Endothelial cell (in vitro differentiated cells): ENCODE measurements at regions not wholly inside any gene's neighbourhood (a gene's known extent, or its start where the extent isn't known, plus 50 kb on each side); places are given as distances from the start of the nearest gene placed in this dataset.
"Not testable (repeated sequence)": the region's sequence is repeated elsewhere in the genome, so short reads cannot be mapped to it uniquely, and the experiment has no call there.

ENCODE experiments used
- DNase-seq: peaks from one replicate; pipeline ENCODE4 v3.0.0; 2021; ENCODE audit warnings: low spot score
- H3K27ac Mint-ChIP-seq: one replicate; pipeline ENCODE4 v1.8.0; 2021; ENCODE audit warnings: mixed read lengths, inconsistent platforms; ENCODE audit not compliant: unreplicated experiment
- H3K27me3 Mint-ChIP-seq: one replicate; pipeline ENCODE4 v1.8.0; 2021; ENCODE audit warnings: mild to moderate bottlenecking, moderate library complexity, mixed read lengths, inconsistent platforms; ENCODE audit not compliant: unreplicated experiment
- H3K36me3 Mint-ChIP-seq: one replicate; pipeline ENCODE4 v1.8.0; 2021; ENCODE audit warnings: mild to moderate bottlenecking, low read depth, mixed read lengths, inconsistent platforms; ENCODE audit not compliant: unreplicated experiment
- H3K4me1 Mint-ChIP-seq: one replicate; pipeline ENCODE4 v1.8.0; 2021; ENCODE audit warnings: mild to moderate bottlenecking, mixed read lengths, inconsistent platforms; ENCODE audit not compliant: unreplicated experiment
- H3K4me3 Mint-ChIP-seq: one replicate; pipeline ENCODE4 v1.8.0; 2021; ENCODE audit warnings: mild to moderate bottlenecking, mixed read lengths, inconsistent platforms; ENCODE audit not compliant: unreplicated experiment
- H3K9me3 Mint-ChIP-seq: one replicate; pipeline ENCODE4 v1.8.0; 2021; ENCODE audit warnings: mixed read lengths, inconsistent platforms; ENCODE audit not compliant: unreplicated experiment
- TF ChIP-seq, protein P1 (sequence below): fragments of 200-600 bp; sonication (generic); IDR thresholded peaks from one replicate; pipeline ENCODE4 v1.5.0; 2021; ENCODE audit warnings: antibody characterized with exemption; ENCODE audit not compliant: unreplicated experiment

DNA sequence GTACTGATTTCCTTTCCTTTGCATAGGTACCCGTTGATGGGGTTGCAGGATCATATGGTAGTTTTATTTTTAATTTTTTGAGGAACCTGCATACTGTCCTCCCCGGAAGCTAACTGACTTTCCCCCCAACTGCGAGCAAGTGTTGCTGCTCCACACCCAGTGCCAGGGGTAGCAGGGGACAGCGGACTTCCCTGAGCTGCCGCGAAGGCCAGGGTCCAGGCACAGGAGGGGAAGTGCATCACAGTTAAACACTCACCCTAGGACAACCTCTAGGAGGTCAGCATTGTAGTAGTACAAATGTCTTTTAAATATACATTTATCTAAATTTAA is 201.7 kb downstream of the NPIPB11 start:
- DNase-seq, result no peak
- H3K27me3 Mint-ChIP-seq, result peaks cover 1% of the 10 kb centered on the region
- no peaks in the 10 kb centered on the region for H3K4me1 Mint-ChIP-seq
- no peak overlapping the region for H3K4me3 Mint-ChIP-seq
- H3K27ac Mint-ChIP-seq, result no peak overlapping the region
- TF ChIP-seq, protein P1, sequence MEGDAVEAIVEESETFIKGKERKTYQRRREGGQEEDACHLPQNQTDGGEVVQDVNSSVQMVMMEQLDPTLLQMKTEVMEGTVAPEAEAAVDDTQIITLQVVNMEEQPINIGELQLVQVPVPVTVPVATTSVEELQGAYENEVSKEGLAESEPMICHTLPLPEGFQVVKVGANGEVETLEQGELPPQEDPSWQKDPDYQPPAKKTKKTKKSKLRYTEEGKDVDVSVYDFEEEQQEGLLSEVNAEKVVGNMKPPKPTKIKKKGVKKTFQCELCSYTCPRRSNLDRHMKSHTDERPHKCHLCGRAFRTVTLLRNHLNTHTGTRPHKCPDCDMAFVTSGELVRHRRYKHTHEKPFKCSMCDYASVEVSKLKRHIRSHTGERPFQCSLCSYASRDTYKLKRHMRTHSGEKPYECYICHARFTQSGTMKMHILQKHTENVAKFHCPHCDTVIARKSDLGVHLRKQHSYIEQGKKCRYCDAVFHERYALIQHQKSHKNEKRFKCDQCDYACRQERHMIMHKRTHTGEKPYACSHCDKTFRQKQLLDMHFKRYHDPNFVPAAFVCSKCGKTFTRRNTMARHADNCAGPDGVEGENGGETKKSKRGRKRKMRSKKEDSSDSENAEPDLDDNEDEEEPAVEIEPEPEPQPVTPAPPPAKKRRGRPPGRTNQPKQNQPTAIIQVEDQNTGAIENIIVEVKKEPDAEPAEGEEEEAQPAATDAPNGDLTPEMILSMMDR, result no peak
- H3K36me3 Mint-ChIP-seq, result no peaks in the 10 kb centered on the region
- no peaks in the 10 kb centered on the region for H3K9me3 Mint-ChIP-seq

DNA sequence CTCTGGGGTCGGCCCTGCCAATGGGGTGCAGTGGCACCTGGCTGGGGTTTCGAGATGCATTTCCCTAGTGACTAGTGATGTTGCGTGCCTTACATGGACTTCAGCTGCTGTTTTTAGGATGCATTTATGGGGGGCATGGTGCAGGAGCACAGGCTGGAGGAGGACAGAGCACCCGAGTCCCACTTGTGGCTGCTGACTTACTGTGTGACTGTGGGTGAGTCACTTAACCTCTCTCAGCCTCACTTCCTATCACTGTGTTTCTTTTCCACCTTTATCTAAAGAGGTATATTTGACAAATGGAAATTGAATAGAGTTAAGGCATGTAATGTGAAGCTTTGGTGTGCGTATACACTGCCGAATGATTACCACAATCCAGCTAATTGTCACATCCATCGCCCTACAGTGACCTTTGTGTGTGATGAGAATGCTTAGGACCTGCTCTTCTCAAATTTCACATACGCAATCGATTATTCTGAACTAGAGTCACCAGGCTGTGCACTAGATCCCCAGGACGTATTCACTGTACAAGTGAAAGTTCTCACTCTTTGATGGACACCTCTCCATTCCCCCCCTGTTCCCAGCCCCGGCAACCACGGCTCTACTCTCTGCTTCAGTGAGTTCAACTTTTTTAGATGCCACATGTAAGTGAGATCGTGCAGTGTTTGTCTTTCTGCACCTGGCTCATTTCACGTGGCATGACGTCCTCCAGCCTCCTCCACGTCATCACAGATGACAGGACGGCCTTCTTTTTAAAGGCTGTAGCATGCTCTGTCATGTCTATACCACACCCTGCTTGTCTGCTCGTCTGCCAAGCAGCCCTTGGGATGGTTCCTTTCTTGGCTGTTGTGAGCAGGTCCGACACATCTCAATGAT is 202.3 kb downstream of the NPIPB11 start:
- H3K27me3 Mint-ChIP-seq, H3K27ac Mint-ChIP-seq, H3K4me1 Mint-ChIP-seq, H3K36me3 Mint-ChIP-seq, H3K4me3 Mint-ChIP-seq, H3K9me3 Mint-ChIP-seq, DNase-seq: not testable (repeated sequence)

DNA sequence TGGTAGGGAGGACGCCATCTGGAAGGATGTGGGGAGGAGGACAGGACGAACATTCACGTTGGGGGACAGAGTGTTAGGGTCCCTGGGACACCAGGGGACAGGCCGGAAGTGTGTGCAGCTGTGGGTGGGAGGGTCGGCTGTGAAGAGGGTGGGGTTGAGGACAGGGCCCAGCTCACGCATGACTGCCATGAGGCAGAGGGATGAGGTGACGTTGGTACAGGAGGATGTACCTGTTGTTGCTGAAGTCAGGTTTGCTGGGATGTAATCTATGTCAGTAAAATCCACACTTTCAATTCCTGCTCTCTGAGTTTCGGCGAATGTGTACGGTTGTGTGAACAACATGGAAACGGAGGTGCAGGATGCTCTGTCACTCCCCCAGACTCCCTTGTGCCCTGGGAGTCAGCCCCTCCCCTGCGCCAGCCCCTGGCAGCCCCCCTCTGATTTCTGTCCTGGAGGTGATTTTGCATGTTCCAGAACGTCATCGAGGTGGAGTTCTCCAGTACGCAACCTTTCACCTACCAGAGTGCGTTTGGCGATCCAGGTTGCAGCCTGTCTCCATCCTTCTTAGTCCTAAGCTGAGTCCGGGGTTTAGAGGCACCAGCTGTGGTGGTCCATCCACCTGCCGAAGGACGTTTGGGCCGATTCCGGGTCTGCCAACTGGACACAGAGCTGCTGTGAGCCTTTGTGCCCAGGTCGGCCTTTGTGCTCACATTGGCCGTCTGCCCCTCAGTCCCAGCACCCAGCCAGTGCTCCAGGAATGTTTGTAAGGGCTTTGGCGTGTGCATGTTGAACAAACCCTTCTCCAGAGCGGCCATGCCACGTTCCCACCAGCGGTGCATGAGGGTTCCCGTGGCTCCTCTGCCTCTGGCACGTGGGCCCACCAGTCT is 203.2 kb downstream of the NPIPB11 start:
- not testable (repeated sequence) for H3K36me3 Mint-ChIP-seq, H3K9me3 Mint-ChIP-seq, H3K4me3 Mint-ChIP-seq, H3K27ac Mint-ChIP-seq, DNase-seq, H3K4me1 Mint-ChIP-seq, H3K27me3 Mint-ChIP-seq

DNA sequence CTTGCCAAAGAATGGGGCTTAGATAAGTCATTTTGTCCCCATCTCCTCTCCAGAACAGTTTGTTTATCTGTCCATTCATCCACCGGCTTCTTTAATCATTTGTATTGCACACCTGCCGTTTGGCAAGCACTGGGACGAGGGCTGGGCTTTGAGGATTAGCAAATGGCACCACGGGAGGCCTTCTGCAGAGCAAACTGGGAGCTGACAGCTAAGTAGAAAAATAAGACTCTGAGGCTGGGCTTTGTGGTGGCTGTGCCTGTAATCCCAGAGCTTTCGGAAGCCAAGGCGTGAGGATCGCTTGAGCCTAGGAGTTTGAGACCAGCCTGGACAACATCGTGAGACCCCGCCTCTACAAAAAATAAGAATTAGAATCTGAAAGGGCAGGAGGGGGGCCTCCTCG is 203.9 kb downstream of the NPIPB11 start:
- H3K4me3 Mint-ChIP-seq, H3K36me3 Mint-ChIP-seq, H3K27ac Mint-ChIP-seq, H3K4me1 Mint-ChIP-seq, DNase-seq, H3K9me3 Mint-ChIP-seq, H3K27me3 Mint-ChIP-seq: not testable (repeated sequence)

DNA sequence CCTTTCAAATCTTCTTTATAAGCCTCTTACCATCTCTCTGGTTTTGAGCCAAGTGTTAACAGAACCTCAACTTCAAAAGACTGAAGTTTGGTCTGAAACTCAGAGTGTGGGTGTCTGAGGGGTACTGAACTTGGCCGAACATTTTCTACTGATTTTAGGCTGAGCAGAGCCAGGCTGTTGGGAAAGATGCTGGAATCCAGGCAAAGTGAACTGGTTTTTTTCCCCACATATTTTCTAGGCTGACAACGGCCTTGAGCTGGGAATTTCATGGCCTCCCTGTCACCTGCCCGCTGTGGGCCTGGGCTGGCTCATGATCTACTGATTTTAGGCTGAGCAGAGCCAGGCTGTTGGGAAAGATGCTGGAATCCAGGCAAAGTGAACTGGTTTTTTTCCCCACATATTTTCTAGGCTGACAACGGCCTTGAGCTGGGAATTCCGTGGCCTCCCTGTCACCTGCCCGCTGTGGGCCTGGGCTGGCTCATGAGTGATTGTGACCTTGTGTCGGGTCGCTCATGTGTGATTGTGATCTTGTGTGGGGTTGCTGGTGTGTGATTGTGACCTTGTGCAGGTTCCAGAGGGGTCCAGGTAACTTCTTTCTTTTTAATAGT is 204.4 kb downstream of the NPIPB11 start:
- H3K4me3 Mint-ChIP-seq, H3K27ac Mint-ChIP-seq, DNase-seq, H3K9me3 Mint-ChIP-seq, H3K4me1 Mint-ChIP-seq, H3K36me3 Mint-ChIP-seq, H3K27me3 Mint-ChIP-seq: not testable (repeated sequence)

DNA sequence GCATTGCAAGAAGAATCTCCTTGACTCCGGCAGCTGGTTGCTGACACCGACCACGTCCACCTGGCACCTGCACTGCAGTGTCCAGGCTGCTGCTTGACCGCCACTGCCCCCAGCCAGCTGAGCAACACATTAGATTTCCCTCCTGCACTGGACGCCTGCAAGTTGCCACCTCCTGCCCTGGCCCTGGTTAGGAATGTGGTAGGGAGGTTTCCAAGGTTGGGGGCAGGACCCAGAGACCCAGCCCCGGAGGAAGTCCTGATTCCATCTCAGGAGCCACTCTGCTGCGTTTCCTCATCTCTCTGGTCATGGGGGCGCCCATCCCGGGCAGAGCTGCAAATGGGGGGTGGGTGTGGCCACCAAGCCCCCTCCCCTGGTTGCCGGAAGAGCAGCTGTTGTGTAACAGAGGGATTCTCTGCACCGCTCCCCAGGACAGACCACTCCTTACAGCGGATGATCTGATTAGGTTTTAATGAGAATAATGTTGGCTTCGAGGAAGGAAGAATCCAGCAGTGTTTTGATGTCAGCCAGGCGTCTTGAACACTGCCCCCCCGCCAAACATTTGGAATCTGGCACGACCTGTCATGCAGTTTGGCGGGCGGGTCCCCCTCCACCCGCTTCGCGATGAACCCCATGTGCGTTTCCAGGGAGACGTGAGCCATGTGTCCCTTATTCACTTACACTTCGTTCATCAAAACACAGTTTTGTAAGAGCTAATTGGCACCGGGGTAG is 205.1 kb downstream of the NPIPB11 start:
- not testable (repeated sequence) for H3K4me3 Mint-ChIP-seq, H3K27ac Mint-ChIP-seq, H3K4me1 Mint-ChIP-seq, DNase-seq, H3K9me3 Mint-ChIP-seq, H3K36me3 Mint-ChIP-seq, H3K27me3 Mint-ChIP-seq

DNA sequence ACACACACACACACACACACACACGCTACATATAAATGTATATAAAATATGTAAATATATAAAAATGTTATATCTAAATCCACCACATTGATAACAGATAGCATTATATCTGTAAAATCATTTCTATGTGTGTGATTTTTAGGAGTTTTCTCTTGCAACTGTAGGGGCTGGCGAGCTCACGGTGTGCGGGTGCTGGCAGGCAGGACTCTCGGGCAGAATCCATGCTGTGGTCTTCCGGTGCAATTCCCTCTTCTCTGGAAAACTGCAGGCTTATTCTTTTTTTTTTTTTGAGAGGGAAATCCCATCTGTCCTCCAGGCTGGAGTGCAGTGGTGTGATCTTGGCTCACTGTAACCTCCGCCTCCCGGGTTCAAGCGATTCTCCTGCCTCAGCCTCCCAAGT is 205.8 kb downstream of the NPIPB11 start:
- H3K9me3 Mint-ChIP-seq, H3K27me3 Mint-ChIP-seq, H3K4me1 Mint-ChIP-seq, H3K36me3 Mint-ChIP-seq, DNase-seq, H3K27ac Mint-ChIP-seq, H3K4me3 Mint-ChIP-seq: not testable (repeated sequence)

DNA sequence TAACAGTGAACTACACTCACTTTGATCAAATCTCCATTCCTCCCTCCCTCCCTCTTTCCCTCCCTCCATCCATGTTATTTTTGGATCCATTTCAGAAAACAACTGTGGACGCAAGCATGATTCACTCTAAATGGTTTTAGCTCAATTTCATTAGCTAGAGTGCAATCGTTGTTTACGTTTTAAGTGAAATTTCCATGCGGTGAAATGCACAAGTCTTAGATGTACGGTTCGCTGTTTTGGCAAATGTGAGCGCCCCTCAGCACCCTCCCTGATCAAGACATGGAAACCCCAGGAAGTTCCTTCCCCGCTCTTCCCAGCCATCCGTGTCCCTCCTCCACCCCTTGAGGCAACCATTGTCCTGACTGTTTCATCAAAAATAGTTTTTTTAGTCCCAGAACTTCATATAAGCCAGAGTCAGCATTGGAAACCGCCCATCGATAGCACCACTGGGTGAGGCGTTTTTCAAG is 206.3 kb downstream of the NPIPB11 start:
- not testable (repeated sequence) for H3K36me3 Mint-ChIP-seq, H3K9me3 Mint-ChIP-seq, H3K27me3 Mint-ChIP-seq, DNase-seq, H3K4me1 Mint-ChIP-seq, H3K27ac Mint-ChIP-seq, H3K4me3 Mint-ChIP-seq

DNA sequence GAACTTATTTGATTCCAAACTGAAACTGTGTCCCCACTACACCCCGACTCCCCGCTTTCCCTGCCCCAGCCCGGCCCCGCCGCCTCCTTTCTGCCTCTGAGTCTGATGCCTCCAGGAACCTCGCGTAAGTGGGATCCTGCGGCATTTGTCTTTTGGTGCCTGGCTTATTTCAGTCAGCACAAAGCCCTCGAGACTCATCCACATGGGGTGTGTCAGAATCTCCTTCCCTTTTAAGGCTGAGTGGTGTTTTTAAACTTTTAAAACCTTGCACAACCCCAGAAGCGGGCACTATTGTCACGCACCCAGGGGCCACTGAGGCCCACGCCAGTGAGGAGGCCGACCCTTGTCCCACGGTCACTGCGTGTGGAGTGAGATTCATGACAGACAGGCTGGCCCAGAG is 206.9 kb downstream of the NPIPB11 start:
- H3K9me3 Mint-ChIP-seq, H3K4me3 Mint-ChIP-seq, H3K27me3 Mint-ChIP-seq, H3K4me1 Mint-ChIP-seq, H3K36me3 Mint-ChIP-seq, H3K27ac Mint-ChIP-seq, DNase-seq: not testable (repeated sequence)
